T-helper 2 cell treated with Interferon-gamma antibody and Interleukin-4, amounts not matched to agents 5 μg/mL and 100 μg/mL, for 36 hours (primary cell): ENCODE measurements at regions not wholly inside any gene's neighbourhood (a gene's known extent, or its start where the extent isn't known, plus 50 kb on each side); places are given as distances from the start of the nearest gene placed in this dataset.

Experiments
- DNase-seq: peaks from one replicate; pipeline ENCODE4 v3.0.0; 2021; ENCODE audit warnings: low spot score
- H3K27ac Mint-ChIP-seq: one replicate; pipeline ENCODE4 v1.8.0; 2021; ENCODE audit warnings: mild to moderate bottlenecking, mixed read lengths
- H3K27me3 Mint-ChIP-seq: one replicate; pipeline ENCODE4 v1.8.0; 2021; ENCODE audit warnings: low read depth, mixed read lengths
- H3K36me3 Mint-ChIP-seq: one replicate; pipeline ENCODE4 v1.8.0; 2021; ENCODE audit warnings: low read depth, mixed read lengths
- H3K4me1 Mint-ChIP-seq: one replicate; pipeline ENCODE4 v1.8.0; 2021; ENCODE audit warnings: low read depth, mixed read lengths
- H3K4me3 Mint-ChIP-seq: one replicate; pipeline ENCODE4 v1.8.0; 2022; ENCODE audit warnings: mild to moderate bottlenecking, moderate library complexity, mixed read lengths
- H3K9me3 Mint-ChIP-seq: one replicate; pipeline ENCODE4 v1.8.0; 2021; ENCODE audit warnings: mixed read lengths

- peaks cover 18% of the 10 kb centered on the region for H3K4me1 Mint-ChIP-seq
- H3K4me3 Mint-ChIP-seq = peak overlapping the region; percentile 32
- DNase-seq = no peak
- peak overlapping the region; percentile 37 for H3K27ac Mint-ChIP-seq
- peaks cover 16% of the 10 kb centered on the region for H3K36me3 Mint-ChIP-seq
- peaks cover 23% of the 10 kb centered on the region for H3K9me3 Mint-ChIP-seq
- no peaks in the 10 kb centered on the region for H3K27me3 Mint-ChIP-seq
Observed at GRCh38 chr12:14272956-14273912, 92.2 kb upstream of the ATF7IP start.

- Mint-ChIP-seq H3K27ac (no peak overlapping the region), H3K4me3 (no peak overlapping the region), H3K4me1 (peaks cover 20% of the 10 kb centered on the region), H3K9me3 (peaks cover 23% of the 10 kb centered on the region), H3K36me3 (peaks cover 16% of the 10 kb centered on the region), H3K27me3 (no peaks in the 10 kb centered on the region)
- DNase-seq = no peak
Observed at GRCh38 chr12:14273913-14274311, 91.6 kb upstream of the ATF7IP start.

GRCh38 chr12:14275111-14275510 lies 90.4 kb upstream of the ATF7IP start:
- H3K9me3 Mint-ChIP-seq = peaks cover 21% of the 10 kb centered on the region
- H3K4me1 Mint-ChIP-seq = peaks cover 20% of the 10 kb centered on the region
- DNase-seq = no peak
- H3K36me3 Mint-ChIP-seq = peaks cover 12% of the 10 kb centered on the region
- H3K27ac Mint-ChIP-seq = no peak overlapping the region
- no peak overlapping the region for H3K4me3 Mint-ChIP-seq
- H3K27me3 Mint-ChIP-seq = no peaks in the 10 kb centered on the region

GRCh38 chr12:14275886-14276285 lies 89.6 kb upstream of the ATF7IP start:
- no peak overlapping the region for H3K4me3 Mint-ChIP-seq
- peaks cover 19% of the 10 kb centered on the region for H3K9me3 Mint-ChIP-seq
- H3K27ac Mint-ChIP-seq = no peak overlapping the region

GRCh38 chr12:14278294-14278953 lies 87.1 kb upstream of the ATF7IP start:
- Mint-ChIP-seq H3K4me3 (no peak overlapping the region), H3K27ac (no peak overlapping the region), H3K27me3 (no peaks in the 10 kb centered on the region), H3K9me3 (peaks cover 20% of the 10 kb centered on the region), H3K4me1 (peaks cover 15% of the 10 kb centered on the region), H3K36me3 (peaks cover 3% of the 10 kb centered on the region)
- no peak for DNase-seq

More at GRCh38 chr12:14275886-14276285, 89.6 kb upstream of the ATF7IP start:
- Mint-ChIP-seq H3K36me3 (peaks cover 6% of the 10 kb centered on the region), H3K4me1 (peaks cover 21% of the 10 kb centered on the region), H3K27me3 (no peaks in the 10 kb centered on the region)
- DNase-seq = no peak

GRCh38 chr12:14279845-14280244 lies 85.6 kb upstream of the ATF7IP start:
- no peak overlapping the region for H3K27ac Mint-ChIP-seq
- peaks cover 11% of the 10 kb centered on the region for H3K4me1 Mint-ChIP-seq
- DNase-seq = no peak
- H3K36me3 Mint-ChIP-seq = peaks cover 3% of the 10 kb centered on the region
- H3K9me3 Mint-ChIP-seq = peaks cover 15% of the 10 kb centered on the region
- no peaks in the 10 kb centered on the region for H3K27me3 Mint-ChIP-seq
- no peak overlapping the region for H3K4me3 Mint-ChIP-seq

- H3K36me3 Mint-ChIP-seq = peaks cover 3% of the 10 kb centered on the region
Observed at GRCh38 chr12:14280921-14281320, 84.6 kb upstream of the ATF7IP start.

GRCh38 chr12:14281539-14281938 lies 83.9 kb upstream of the ATF7IP start:
- peaks cover 7% of the 10 kb centered on the region for H3K4me1 Mint-ChIP-seq
- no peak overlapping the region for H3K27ac Mint-ChIP-seq
- peaks cover 3% of the 10 kb centered on the region for H3K36me3 Mint-ChIP-seq
- peaks cover 15% of the 10 kb centered on the region for H3K9me3 Mint-ChIP-seq
- DNase-seq = no peak
- no peak overlapping the region for H3K4me3 Mint-ChIP-seq
- no peaks in the 10 kb centered on the region for H3K27me3 Mint-ChIP-seq

More at GRCh38 chr12:14280921-14281320, 84.6 kb upstream of the ATF7IP start:
- Mint-ChIP-seq H3K4me3 (no peak overlapping the region), H3K9me3 (peaks cover 15% of the 10 kb centered on the region), H3K4me1 (peaks cover 8% of the 10 kb centered on the region), H3K27me3 (no peaks in the 10 kb centered on the region), H3K27ac (no peak overlapping the region)
- no peak for DNase-seq

- H3K4me1 Mint-ChIP-seq = peaks cover 1% of the 10 kb centered on the region
- H3K9me3 Mint-ChIP-seq = peaks cover 16% of the 10 kb centered on the region
- DNase-seq = no peak
- no peak overlapping the region for H3K4me3 Mint-ChIP-seq
- H3K27ac Mint-ChIP-seq = no peak overlapping the region
- H3K36me3 Mint-ChIP-seq = no peaks in the 10 kb centered on the region
- no peaks in the 10 kb centered on the region for H3K27me3 Mint-ChIP-seq
Observed at GRCh38 chr12:14283489-14284144, 81.9 kb upstream of the ATF7IP start.

GRCh38 chr12:14284184-14284722 lies 81.2 kb upstream of the ATF7IP start:
- H3K4me3 Mint-ChIP-seq = no peak overlapping the region
- H3K27me3 Mint-ChIP-seq = no peaks in the 10 kb centered on the region
- no peak for DNase-seq
- no peaks in the 10 kb centered on the region for H3K36me3 Mint-ChIP-seq
- H3K27ac Mint-ChIP-seq = no peak overlapping the region
- peaks cover 22% of the 10 kb centered on the region for H3K9me3 Mint-ChIP-seq
- H3K4me1 Mint-ChIP-seq = peaks cover 1% of the 10 kb centered on the region

- Mint-ChIP-seq H3K36me3 (no peaks in the 10 kb centered on the region), H3K9me3 (peaks cover 33% of the 10 kb centered on the region), H3K4me3 (no peak overlapping the region), H3K27me3 (no peaks in the 10 kb centered on the region), H3K27ac (no peak overlapping the region), H3K4me1 (peaks cover 5% of the 10 kb centered on the region)
- DNase-seq = no peak
Observed at GRCh38 chr12:14289601-14290000, 75.9 kb upstream of the ATF7IP start.

GRCh38 chr12:14290951-14291350 lies 74.5 kb upstream of the ATF7IP start:
- Mint-ChIP-seq H3K36me3 (no peaks in the 10 kb centered on the region), H3K9me3 (peaks cover 41% of the 10 kb centered on the region), H3K27ac (no peak overlapping the region), H3K4me1 (peaks cover 5% of the 10 kb centered on the region), H3K27me3 (no peaks in the 10 kb centered on the region), H3K4me3 (no peak overlapping the region)
- no peak for DNase-seq

- no peak for DNase-seq
- H3K36me3 Mint-ChIP-seq = no peaks in the 10 kb centered on the region
- H3K4me3 Mint-ChIP-seq = no peak overlapping the region
- no peaks in the 10 kb centered on the region for H3K4me1 Mint-ChIP-seq
- H3K27me3 Mint-ChIP-seq = no peaks in the 10 kb centered on the region
- H3K9me3 Mint-ChIP-seq = peaks cover 21% of the 10 kb centered on the region
- H3K27ac Mint-ChIP-seq = no peak overlapping the region
Observed at GRCh38 chr12:14303661-14304155, 61.8 kb upstream of the ATF7IP start.
